Osteoblast (primary cell): ENCODE measurements at regions not wholly inside any gene's neighbourhood (a gene's known extent, or its start where the extent isn't known, plus 50 kb on each side); places are given as distances from the start of the nearest gene placed in this dataset.

Experiments used
- DNase-seq: peaks from one replicate; pipeline ENCODE4 v3.0.0; 2011; ENCODE audit warnings: low spot score, mixed read lengths; ENCODE audit not compliant: insufficient read length; ENCODE audit errors: missing footprints
- H2AFZ ChIP-seq: 2 replicates; pipeline ENCODE4 v1.6.0; 2011; ENCODE audit warnings: mild to moderate bottlenecking, low read length
- H3K27ac ChIP-seq: 2 replicates; pipeline ENCODE4 v1.5.1; 2011; ENCODE audit warnings: mild to moderate bottlenecking, low read depth, low read length, moderate library complexity
- H3K27me3 ChIP-seq: 2 replicates; pipeline ENCODE4 v1.6.0; 2012; ENCODE audit warnings: mild to moderate bottlenecking, control low read depth, inconsistent platforms, low read length, moderate library complexity; ENCODE audit not compliant: insufficient read depth
- H3K36me3 ChIP-seq: 2 replicates; pipeline ENCODE4 v1.5.1; 2011; ENCODE audit warnings: mild to moderate bottlenecking, low read length, control low read depth, moderate library complexity; ENCODE audit not compliant: insufficient read depth
- H3K4me1 ChIP-seq: 2 replicates; pipeline ENCODE4 v1.5.1; 2011; ENCODE audit warnings: mild to moderate bottlenecking, low read length, control low read depth, moderate library complexity; ENCODE audit not compliant: insufficient read depth
- H3K4me2 ChIP-seq: 2 replicates; pipeline ENCODE4 v1.6.0; 2011; ENCODE audit warnings: mild to moderate bottlenecking, low read length; ENCODE audit not compliant: insufficient read depth
- H3K4me3 ChIP-seq: fragments of 200-600 bp; sonication (generic); 3 replicates; pipeline ENCODE4 v1.5.1; 2012; ENCODE audit warnings: mild to moderate bottlenecking, low read length, inconsistent platforms; ENCODE audit not compliant: insufficient read depth
- H3K79me2 ChIP-seq: 2 replicates; pipeline ENCODE4 v1.6.0; 2012; ENCODE audit warnings: mild to moderate bottlenecking, low read length, control low read depth, inconsistent platforms; ENCODE audit not compliant: insufficient read depth
- H3K9me3 ChIP-seq: 2 replicates; pipeline ENCODE4 v1.5.1; 2011; ENCODE audit warnings: low read depth, low read length, control low read depth
- H4K20me1 ChIP-seq: 2 replicates; pipeline ENCODE4 v1.6.0; 2012; ENCODE audit warnings: mild to moderate bottlenecking, low read length, control low read depth; ENCODE audit not compliant: insufficient read depth
- TF ChIP-seq, protein P1 (sequence below): IDR thresholded peaks from 2 replicates; pipeline ENCODE4 v1.5.1; 2011; ENCODE audit warnings: mild to moderate bottlenecking, low read depth, low read length, moderate library complexity; ENCODE audit errors: extremely low read depth

DNA sequence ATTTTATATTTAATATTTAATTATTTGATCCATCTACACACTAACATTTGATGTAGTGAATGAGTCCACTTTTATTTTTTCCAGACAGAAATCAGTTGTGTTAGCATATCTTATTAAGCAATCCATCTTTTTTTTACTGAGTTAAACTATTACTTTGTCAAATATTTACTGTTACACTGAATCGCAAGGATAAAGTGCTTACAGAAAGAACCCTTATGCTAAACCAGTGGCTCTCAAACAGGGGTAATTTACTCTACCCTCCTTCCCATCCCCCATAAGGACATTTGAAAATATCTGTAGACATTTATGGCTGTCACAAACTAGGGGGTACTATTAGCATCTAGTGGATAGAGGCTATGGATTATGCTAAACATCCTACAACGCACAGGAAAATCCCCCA is 508.2 kb downstream of the C12orf50 start:
- Histone ChIP-seq H3K27me3 (no peaks in the 10 kb centered on the region), H3K4me1 (no peaks in the 10 kb centered on the region), H3K4me3 (no peak overlapping the region), H3K79me2 (no peaks in the 10 kb centered on the region), H4K20me1 (no peaks in the 10 kb centered on the region), H3K27ac (no peak overlapping the region), H3K9me3 (no peaks in the 10 kb centered on the region), H3K4me2 (no peak overlapping the region), H2AFZ (no peak overlapping the region), H3K36me3 (no peaks in the 10 kb centered on the region)
- no peak for DNase-seq
- TF ChIP-seq, protein P1, sequence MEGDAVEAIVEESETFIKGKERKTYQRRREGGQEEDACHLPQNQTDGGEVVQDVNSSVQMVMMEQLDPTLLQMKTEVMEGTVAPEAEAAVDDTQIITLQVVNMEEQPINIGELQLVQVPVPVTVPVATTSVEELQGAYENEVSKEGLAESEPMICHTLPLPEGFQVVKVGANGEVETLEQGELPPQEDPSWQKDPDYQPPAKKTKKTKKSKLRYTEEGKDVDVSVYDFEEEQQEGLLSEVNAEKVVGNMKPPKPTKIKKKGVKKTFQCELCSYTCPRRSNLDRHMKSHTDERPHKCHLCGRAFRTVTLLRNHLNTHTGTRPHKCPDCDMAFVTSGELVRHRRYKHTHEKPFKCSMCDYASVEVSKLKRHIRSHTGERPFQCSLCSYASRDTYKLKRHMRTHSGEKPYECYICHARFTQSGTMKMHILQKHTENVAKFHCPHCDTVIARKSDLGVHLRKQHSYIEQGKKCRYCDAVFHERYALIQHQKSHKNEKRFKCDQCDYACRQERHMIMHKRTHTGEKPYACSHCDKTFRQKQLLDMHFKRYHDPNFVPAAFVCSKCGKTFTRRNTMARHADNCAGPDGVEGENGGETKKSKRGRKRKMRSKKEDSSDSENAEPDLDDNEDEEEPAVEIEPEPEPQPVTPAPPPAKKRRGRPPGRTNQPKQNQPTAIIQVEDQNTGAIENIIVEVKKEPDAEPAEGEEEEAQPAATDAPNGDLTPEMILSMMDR, result no peak

DNA sequence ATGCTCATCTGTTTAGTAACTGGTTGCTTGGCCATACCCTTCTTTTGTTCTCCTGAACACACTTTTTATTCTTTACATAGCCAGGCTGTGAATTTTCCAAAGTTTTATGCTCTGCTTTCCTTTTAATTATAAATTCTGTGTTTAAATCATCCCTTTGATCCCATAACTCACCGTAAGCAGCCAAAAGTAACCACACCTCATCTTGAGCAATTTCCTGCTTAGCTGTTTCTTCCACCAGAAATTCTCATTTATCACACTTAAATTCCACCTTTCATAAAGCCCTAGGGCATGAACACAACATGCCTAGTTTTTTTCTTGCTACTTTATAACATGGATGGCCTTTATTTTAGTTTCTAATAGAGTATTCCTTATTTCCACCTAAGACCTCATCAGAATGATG is 510.7 kb downstream of the C12orf50 start:
- H4K20me1 ChIP-seq, result no peaks in the 10 kb centered on the region
- TF ChIP-seq, protein P1, result no peak
- no peaks in the 10 kb centered on the region for H3K79me2 ChIP-seq
- no peaks in the 10 kb centered on the region for H3K27me3 ChIP-seq
- no peak overlapping the region for H2AFZ ChIP-seq
- DNase-seq, result no peak
- no peak overlapping the region for H3K4me3 ChIP-seq
- H3K27ac ChIP-seq, result no peak overlapping the region
- no peaks in the 10 kb centered on the region for H3K9me3 ChIP-seq
- no peaks in the 10 kb centered on the region for H3K36me3 ChIP-seq
- H3K4me2 ChIP-seq, result no peak overlapping the region
- H3K4me1 ChIP-seq, result no peaks in the 10 kb centered on the region

DNA sequence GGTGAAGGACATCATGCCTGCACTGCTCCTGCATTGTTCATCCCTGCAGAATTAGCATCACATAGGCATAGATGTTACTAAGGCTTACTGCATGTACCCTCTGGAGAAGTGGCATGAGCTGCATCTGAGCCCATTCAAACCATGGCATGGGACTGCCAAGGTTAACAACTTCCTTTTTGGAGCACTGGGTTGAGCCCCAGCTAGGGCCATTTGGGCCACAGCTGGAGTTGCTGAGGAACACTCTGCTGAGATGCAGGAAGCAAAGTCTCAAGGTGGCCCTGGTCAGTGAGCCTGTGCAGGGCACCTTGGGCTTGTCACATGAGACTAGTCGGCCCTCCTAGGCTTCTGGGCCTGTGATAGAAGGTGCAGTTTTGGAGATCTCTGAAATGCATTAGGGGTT is 511.2 kb downstream of the C12orf50 start:
- Histone ChIP-seq H3K4me3 (no peak overlapping the region), H3K79me2 (no peaks in the 10 kb centered on the region), H4K20me1 (no peaks in the 10 kb centered on the region), H3K9me3 (no peaks in the 10 kb centered on the region), H3K36me3 (no peaks in the 10 kb centered on the region), H3K27me3 (no peaks in the 10 kb centered on the region), H3K4me2 (no peak overlapping the region), H2AFZ (no peak overlapping the region), H3K27ac (no peak overlapping the region), H3K4me1 (no peaks in the 10 kb centered on the region)
- TF ChIP-seq, protein P1, result no peak
- no peak for DNase-seq

DNA sequence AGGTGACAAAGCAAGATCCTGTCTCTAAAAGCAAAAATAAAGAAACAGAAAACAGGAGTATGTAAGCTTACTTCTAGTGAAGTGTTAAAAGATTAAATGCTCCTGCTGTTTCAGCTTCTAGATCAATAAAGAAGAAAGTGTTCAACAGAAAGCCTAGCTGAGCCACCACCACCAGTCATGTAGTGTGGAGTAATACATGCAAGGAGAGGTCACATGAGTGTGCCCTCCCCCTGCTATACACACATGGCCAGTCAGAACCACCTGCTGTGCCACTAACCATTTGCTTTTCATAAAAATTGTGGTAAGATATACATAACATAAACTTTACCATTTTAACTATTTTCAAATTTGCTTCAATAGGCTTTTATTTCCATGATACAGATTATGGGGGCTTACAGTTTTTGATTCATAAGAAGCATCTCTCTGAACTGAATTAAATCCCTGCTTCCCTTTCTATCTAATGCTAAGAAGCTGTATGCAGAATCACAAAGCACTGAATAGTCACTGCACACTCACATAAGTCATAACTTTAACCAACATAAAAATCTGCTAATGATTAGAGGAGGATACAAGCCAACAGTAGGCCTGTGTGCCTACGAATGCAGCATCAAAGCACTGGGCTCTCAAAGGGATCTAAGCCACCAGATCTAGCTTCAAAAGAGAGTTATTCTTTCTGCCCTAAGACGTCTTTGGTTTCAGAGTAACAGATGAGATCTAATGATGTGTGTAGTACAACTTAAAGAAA is 515.5 kb downstream of the C12orf50 start:
- Histone ChIP-seq H3K4me3 (no peak overlapping the region), H4K20me1 (no peaks in the 10 kb centered on the region), H3K27me3 (no peaks in the 10 kb centered on the region), H3K4me2 (no peak overlapping the region), H3K4me1 (no peaks in the 10 kb centered on the region), H3K36me3 (no peaks in the 10 kb centered on the region), H3K27ac (no peak overlapping the region), H2AFZ (no peak overlapping the region), H3K9me3 (no peaks in the 10 kb centered on the region), H3K79me2 (no peaks in the 10 kb centered on the region)
- TF ChIP-seq, protein P1, result no peak
- DNase-seq, result no peak
